HCT116 (cell line): ENCODE measurements at regions not wholly inside any gene's neighbourhood (a gene's known extent, or its start where the extent isn't known, plus 50 kb on each side); places are given as distances from the start of the nearest gene placed in this dataset.

Experiments used
- ATAC-seq: fragments of 200-7000 bp; cut with Tn5 transposase; 2 replicates; pipeline ENCODE4 v1.9.1; 2020; ENCODE audit warnings: mild to moderate bottlenecking, moderate library complexity
- BruUV-seq: library from RNA; stranded (reverse); fragments of 400-500 nt; replicated peaks from 2 replicates; lab custom pipeline; 2021; lab: Mats Ljungman, UMichigan
- CTCF ChIA-PET: fragments of 300-600 bp; sonication (Branson Sonifier 250); formaldehyde crosslinking; loops from one replicate; lab custom pipeline; 2021; ENCODE audit warnings: antibody characterized with exemption; lab: Charles Lee
- POLR2A ChIA-PET: fragments of 300-600, 350-600 bp; sonication (Branson Sonifier 250); formaldehyde crosslinking; loops from one replicate; lab custom pipeline; 2021; ENCODE audit warnings: antibody characterized with exemption; lab: Charles Lee
- RAD21 ChIA-PET, 2 experiments: fragments of 300-600 bp; sonication (Branson Sonifier 250); formaldehyde crosslinking; loops; one replicate each; lab custom pipeline; 2023; ENCODE audit warnings: low total read pairs in 2 of 2; ENCODE audit not compliant: uncharacterized antibody in 2 of 2, unreplicated experiment in 2 of 2, low non-redundant PET in 1 of 2; lab: Charles Lee
- DNase-seq: peaks from one replicate; pipeline ENCODE4 v3.0.0-alpha.2; 2010; ENCODE audit warnings: low read depth, low spot score
- H2AFZ ChIP-seq: fragments of 200-600 bp; shearing (Covaris generic), sonication (generic); 2 replicates; pipeline ENCODE4 v1.6.1; 2017; ENCODE audit warnings: low read depth, mixed run types, mixed read lengths, antibody characterized with exemption, low read length; ENCODE audit not compliant: poor library complexity, severe bottlenecking
- H3K27ac ChIP-seq: 2 replicates; pipeline ENCODE4 v1.5.1; 2012; ENCODE audit warnings: low read depth, low read length
- H3K27me3 ChIP-seq: fragments of 200-600 bp; sonication (generic); 2 replicates; pipeline ENCODE4 v1.6.1; 2016; ENCODE audit warnings: mixed run types, low read length, mixed read lengths; ENCODE audit not compliant: insufficient read depth
- H3K36me3 ChIP-seq, 2 experiments: fragments of 200-500 bp in 1 of 2; fragments of 200-600 bp in 1 of 2; sonication (Bioruptor generic) in 1 of 2; sonication (generic) in 1 of 2; 2 replicates each; pipeline versions ENCODE4 v1.5.1 to v1.6.1; 2014 to 2016; ENCODE audit warnings: low read length in 2 of 2, inconsistent platforms in 1 of 2, mixed read lengths in 1 of 2, mixed run types in 1 of 2; ENCODE audit not compliant: insufficient read depth in 2 of 2, control insufficient read depth in 1 of 2
- H3K4me1 ChIP-seq, 2 experiments: fragments of 200-600 bp in 1 of 2; sonication (generic) in 1 of 2; 2 replicates each; pipeline versions ENCODE4 v1.5.1 to v1.6.1; 2012 to 2017; ENCODE audit warnings: low read length in 2 of 2, inconsistent platforms in 1 of 2, mild to moderate bottlenecking in 1 of 2, mixed read lengths in 1 of 2, mixed run types in 1 of 2, moderate library complexity in 1 of 2; ENCODE audit not compliant: insufficient read depth in 2 of 2, control insufficient read depth in 1 of 2
- H3K4me2 ChIP-seq: fragments of 200-600 bp; sonication (generic); 2 replicates; pipeline ENCODE4 v1.6.1; 2017; ENCODE audit warnings: mixed run types, low read length, mixed read lengths
- H3K4me3 ChIP-seq, 2 experiments: fragments of 200-600 bp in 1 of 2; sonication (generic) in 1 of 2; replicated peaks in 1 of 2; 2 replicates each; pipeline ENCODE4 v1.5.1; 2011 to 2016; ENCODE audit warnings: low read length in 2 of 2, control low read depth in 1 of 2, low read depth in 1 of 2, mild to moderate bottlenecking in 1 of 2, mixed read lengths in 1 of 2, mixed run types in 1 of 2
- H3K79me2 ChIP-seq: fragments of 200-600 bp; sonication (generic); 2 replicates; pipeline ENCODE4 v1.6.1; 2017; ENCODE audit warnings: mild to moderate bottlenecking, mixed run types, low read length, moderate library complexity, mixed read lengths; ENCODE audit not compliant: insufficient read depth
- H3K9ac ChIP-seq: fragments of 200-600 bp; sonication (generic); 2 replicates; pipeline ENCODE4 v1.6.1; 2016; ENCODE audit warnings: low read length, mixed read lengths
- H3K9me2 ChIP-seq: fragments of 200-600 bp; sonication (generic), shearing (Covaris generic); 2 replicates; pipeline ENCODE4 v1.6.1; 2017; ENCODE audit warnings: mixed run types, mild to moderate bottlenecking, moderate library complexity; ENCODE audit not compliant: insufficient read depth
- H3K9me3 ChIP-seq, 2 experiments: fragments of 200-500 bp in 1 of 2; fragments of 200-600 bp in 1 of 2; sonication (Bioruptor generic) in 1 of 2; sonication (generic) in 1 of 2; 2 replicates each; pipeline ENCODE4 v1.6.1; 2014 to 2017; ENCODE audit warnings: low read length in 2 of 2, mixed read lengths in 2 of 2, inconsistent platforms in 1 of 2, low read depth in 1 of 2, mild to moderate bottlenecking in 1 of 2, mixed run types in 1 of 2, moderate library complexity in 1 of 2; ENCODE audit not compliant: control insufficient read depth in 1 of 2, insufficient read depth in 1 of 2
- H4K20me1 ChIP-seq: fragments of 200-600 bp; sonication (generic), shearing (Covaris generic); 2 replicates; pipeline ENCODE4 v1.6.1; 2017; ENCODE audit warnings: mixed run types, mild to moderate bottlenecking, moderate library complexity; ENCODE audit not compliant: insufficient read depth
- CBX3 ChIP-seq: IDR thresholded peaks from 2 replicates; pipeline ENCODE4 v1.6.1; 2012; ENCODE audit warnings: low read depth
- CEBPB ChIP-seq: IDR thresholded peaks from 2 replicates; pipeline ENCODE4 v1.6.1; 2012; ENCODE audit warnings: low read depth
- EGR1 ChIP-seq: IDR thresholded peaks from 2 replicates; pipeline ENCODE4 v1.6.1; 2012; ENCODE audit warnings: low read depth
- ELF1 ChIP-seq: IDR thresholded peaks from 2 replicates; pipeline ENCODE4 v1.6.1; 2012; ENCODE audit warnings: low read depth, borderline replicate concordance
- EZH2 ChIP-seq: fragments of 200-600 bp; sonication (generic); IDR thresholded peaks from 2 replicates; pipeline ENCODE4 v1.6.1; 2017; ENCODE audit warnings: antibody characterized with exemption, mixed run types
- EZH2phosphoT487 ChIP-seq: fragments of 200-600 bp; IDR thresholded peaks from 2 replicates; pipeline ENCODE4 v1.6.1; 2018; ENCODE audit warnings: antibody characterized with exemption, borderline replicate concordance
- JUND ChIP-seq: IDR thresholded peaks from 2 replicates; pipeline ENCODE4 v1.6.1; 2012
- POLR2A ChIP-seq: IDR thresholded peaks from 2 replicates; pipeline ENCODE4 v1.7.0; 2011; ENCODE audit warnings: borderline replicate concordance; ENCODE audit not compliant: insufficient read depth, insufficient read length; ENCODE audit errors: extremely low read depth
- RAD21 ChIP-seq: IDR thresholded peaks from 2 replicates; pipeline ENCODE4 v1.6.1; 2012; ENCODE audit warnings: low read depth, mild to moderate bottlenecking
- SIN3A ChIP-seq: IDR thresholded peaks from 2 replicates; pipeline ENCODE4 v1.6.1; 2012; ENCODE audit warnings: low read depth
- SP1 ChIP-seq: IDR thresholded peaks from 2 replicates; pipeline ENCODE4 v1.6.1; 2012; ENCODE audit warnings: low read depth
- TCF7L2 ChIP-seq: IDR thresholded peaks from 2 replicates; pipeline ENCODE4 v1.7.0; 2011; ENCODE audit warnings: borderline replicate concordance, inconsistent platforms; ENCODE audit not compliant: insufficient read depth, insufficient read length; ENCODE audit errors: extremely low read depth
- YY1 ChIP-seq: IDR thresholded peaks from 2 replicates; pipeline ENCODE4 v1.6.1; 2011; ENCODE audit warnings: low read length, low read depth, moderate library complexity, mild to moderate bottlenecking; ENCODE audit not compliant: insufficient replicate concordance; ENCODE audit errors: extremely low read depth
- ZFX ChIP-seq: fragments of 450-650 bp; IDR thresholded peaks from 2 replicates; pipeline ENCODE4 v1.6.1; 2017
- ZNF274 ChIP-seq: fragments of 200-500 bp; sonication (Bioruptor generic); IDR thresholded peaks from 2 replicates; pipeline ENCODE4 v1.6.1; 2014; ENCODE audit warnings: mild to moderate bottlenecking, low read depth, low read length, inconsistent platforms
- intact Hi-C: fragments of 100-400 bp; cut with micrococcal nuclease; formaldehyde crosslinking; loops from 2 replicates; pipeline ENCODE4 v1.10.0; 2022
- TF ChIP-seq, protein P1 (sequence below): IDR thresholded peaks from 2 replicates; pipeline ENCODE4 v1.6.1; 2012
- TF ChIP-seq, protein P2 (sequence below): IDR thresholded peaks from 2 replicates; pipeline ENCODE4 v1.6.1; 2011; ENCODE audit warnings: mild to moderate bottlenecking, low read length, moderate library complexity; ENCODE audit not compliant: insufficient replicate concordance; ENCODE audit errors: extremely low read depth
- TF ChIP-seq, protein P3 (sequence below): IDR thresholded peaks from 2 replicates; pipeline ENCODE4 v1.6.1; 2012; ENCODE audit warnings: low read depth
- TF ChIP-seq, protein P4 (sequence below): IDR thresholded peaks from 2 replicates; pipeline ENCODE4 v1.6.1; 2012
- TF ChIP-seq, protein P5 (sequence below), 3 experiments: fragments of 200-600 bp in 1 of 3; sonication (generic) in 1 of 3; IDR thresholded peaks in 2 of 3; conservative IDR thresholded peaks in 1 of 3; 2 replicates each; pipeline ENCODE4 v1.5.1; 2012 to 2017; ENCODE audit warnings: low read depth in 2 of 3, low read length in 2 of 3, antibody characterized with exemption in 1 of 3, borderline replicate concordance in 1 of 3, control low read depth in 1 of 3, mild to moderate bottlenecking in 1 of 3, mixed read lengths in 1 of 3, mixed run types in 1 of 3, moderate library complexity in 1 of 3; ENCODE audit not compliant: insufficient read depth in 1 of 3

DNA sequence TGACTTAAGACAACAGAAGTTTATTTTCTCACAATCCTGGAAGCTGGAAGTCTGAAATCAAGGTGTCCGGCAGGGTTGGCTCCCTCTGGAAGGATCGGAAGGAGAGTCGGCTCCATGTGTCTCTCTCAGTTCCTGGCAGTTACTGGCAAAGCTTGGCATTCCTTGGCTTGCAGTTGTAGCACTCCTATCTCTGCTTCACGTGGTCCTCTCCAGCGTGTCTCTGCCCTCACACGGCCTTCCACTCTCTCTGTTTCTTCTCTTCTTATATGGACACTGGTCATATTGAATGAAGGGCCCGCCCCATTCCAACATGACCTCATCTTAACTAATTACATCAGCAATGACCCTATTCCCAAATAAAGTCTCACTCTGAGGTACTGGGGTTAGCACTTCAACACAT lies 60.1 kb upstream of the TUNAR start:
- Histone ChIP-seq H3K36me3 (no peaks in the 10 kb centered on the region), H3K4me2 (no peak overlapping the region), H3K27me3 (peaks cover 58% of the 10 kb centered on the region), H3K79me2 (no peaks in the 10 kb centered on the region), H2AFZ (no peak overlapping the region), H4K20me1 (no peaks in the 10 kb centered on the region), H3K4me3 (no peak overlapping the region), H3K9me3 (no peaks in the 10 kb centered on the region), H3K4me1 (no peaks in the 10 kb centered on the region), H3K9me2 (no peaks in the 10 kb centered on the region), H3K9ac (no peak overlapping the region), H3K27ac (no peak overlapping the region)
- no peak for DNase-seq
- POLR2A ChIA-PET, result no interaction called here
- TF ChIP-seq YY1 (no peak), SIN3A (no peak), EZH2 (no peak), ZFX (no peak), EZH2phosphoT487 (no peak), CBX3 (no peak), TCF7L2 (no peak), CEBPB (no peak), POLR2A (no peak), SP1 (no peak), JUND (no peak), RAD21 (no peak), ZNF274 (no peak), EGR1 (no peak), ELF1 (no peak)
- TF ChIP-seq, protein P1, sequence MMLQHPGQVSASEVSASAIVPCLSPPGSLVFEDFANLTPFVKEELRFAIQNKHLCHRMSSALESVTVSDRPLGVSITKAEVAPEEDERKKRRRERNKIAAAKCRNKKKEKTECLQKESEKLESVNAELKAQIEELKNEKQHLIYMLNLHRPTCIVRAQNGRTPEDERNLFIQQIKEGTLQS, result no peak
- TF ChIP-seq, protein P2, sequence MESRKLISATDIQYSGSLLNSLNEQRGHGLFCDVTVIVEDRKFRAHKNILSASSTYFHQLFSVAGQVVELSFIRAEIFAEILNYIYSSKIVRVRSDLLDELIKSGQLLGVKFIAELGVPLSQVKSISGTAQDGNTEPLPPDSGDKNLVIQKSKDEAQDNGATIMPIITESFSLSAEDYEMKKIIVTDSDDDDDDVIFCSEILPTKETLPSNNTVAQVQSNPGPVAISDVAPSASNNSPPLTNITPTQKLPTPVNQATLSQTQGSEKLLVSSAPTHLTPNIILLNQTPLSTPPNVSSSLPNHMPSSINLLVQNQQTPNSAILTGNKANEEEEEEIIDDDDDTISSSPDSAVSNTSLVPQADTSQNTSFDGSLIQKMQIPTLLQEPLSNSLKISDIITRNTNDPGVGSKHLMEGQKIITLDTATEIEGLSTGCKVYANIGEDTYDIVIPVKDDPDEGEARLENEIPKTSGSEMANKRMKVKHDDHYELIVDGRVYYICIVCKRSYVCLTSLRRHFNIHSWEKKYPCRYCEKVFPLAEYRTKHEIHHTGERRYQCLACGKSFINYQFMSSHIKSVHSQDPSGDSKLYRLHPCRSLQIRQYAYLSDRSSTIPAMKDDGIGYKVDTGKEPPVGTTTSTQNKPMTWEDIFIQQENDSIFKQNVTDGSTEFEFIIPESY, result no peak
- TF ChIP-seq, protein P3, sequence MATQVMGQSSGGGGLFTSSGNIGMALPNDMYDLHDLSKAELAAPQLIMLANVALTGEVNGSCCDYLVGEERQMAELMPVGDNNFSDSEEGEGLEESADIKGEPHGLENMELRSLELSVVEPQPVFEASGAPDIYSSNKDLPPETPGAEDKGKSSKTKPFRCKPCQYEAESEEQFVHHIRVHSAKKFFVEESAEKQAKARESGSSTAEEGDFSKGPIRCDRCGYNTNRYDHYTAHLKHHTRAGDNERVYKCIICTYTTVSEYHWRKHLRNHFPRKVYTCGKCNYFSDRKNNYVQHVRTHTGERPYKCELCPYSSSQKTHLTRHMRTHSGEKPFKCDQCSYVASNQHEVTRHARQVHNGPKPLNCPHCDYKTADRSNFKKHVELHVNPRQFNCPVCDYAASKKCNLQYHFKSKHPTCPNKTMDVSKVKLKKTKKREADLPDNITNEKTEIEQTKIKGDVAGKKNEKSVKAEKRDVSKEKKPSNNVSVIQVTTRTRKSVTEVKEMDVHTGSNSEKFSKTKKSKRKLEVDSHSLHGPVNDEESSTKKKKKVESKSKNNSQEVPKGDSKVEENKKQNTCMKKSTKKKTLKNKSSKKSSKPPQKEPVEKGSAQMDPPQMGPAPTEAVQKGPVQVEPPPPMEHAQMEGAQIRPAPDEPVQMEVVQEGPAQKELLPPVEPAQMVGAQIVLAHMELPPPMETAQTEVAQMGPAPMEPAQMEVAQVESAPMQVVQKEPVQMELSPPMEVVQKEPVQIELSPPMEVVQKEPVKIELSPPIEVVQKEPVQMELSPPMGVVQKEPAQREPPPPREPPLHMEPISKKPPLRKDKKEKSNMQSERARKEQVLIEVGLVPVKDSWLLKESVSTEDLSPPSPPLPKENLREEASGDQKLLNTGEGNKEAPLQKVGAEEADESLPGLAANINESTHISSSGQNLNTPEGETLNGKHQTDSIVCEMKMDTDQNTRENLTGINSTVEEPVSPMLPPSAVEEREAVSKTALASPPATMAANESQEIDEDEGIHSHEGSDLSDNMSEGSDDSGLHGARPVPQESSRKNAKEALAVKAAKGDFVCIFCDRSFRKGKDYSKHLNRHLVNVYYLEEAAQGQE, result no peak
- TF ChIP-seq, protein P4, sequence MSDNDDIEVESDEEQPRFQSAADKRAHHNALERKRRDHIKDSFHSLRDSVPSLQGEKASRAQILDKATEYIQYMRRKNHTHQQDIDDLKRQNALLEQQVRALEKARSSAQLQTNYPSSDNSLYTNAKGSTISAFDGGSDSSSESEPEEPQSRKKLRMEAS, result no peak
- TF ChIP-seq, protein P5, sequence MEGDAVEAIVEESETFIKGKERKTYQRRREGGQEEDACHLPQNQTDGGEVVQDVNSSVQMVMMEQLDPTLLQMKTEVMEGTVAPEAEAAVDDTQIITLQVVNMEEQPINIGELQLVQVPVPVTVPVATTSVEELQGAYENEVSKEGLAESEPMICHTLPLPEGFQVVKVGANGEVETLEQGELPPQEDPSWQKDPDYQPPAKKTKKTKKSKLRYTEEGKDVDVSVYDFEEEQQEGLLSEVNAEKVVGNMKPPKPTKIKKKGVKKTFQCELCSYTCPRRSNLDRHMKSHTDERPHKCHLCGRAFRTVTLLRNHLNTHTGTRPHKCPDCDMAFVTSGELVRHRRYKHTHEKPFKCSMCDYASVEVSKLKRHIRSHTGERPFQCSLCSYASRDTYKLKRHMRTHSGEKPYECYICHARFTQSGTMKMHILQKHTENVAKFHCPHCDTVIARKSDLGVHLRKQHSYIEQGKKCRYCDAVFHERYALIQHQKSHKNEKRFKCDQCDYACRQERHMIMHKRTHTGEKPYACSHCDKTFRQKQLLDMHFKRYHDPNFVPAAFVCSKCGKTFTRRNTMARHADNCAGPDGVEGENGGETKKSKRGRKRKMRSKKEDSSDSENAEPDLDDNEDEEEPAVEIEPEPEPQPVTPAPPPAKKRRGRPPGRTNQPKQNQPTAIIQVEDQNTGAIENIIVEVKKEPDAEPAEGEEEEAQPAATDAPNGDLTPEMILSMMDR (IDR thresholded peaks at IDR 0.05 in 2 of 3, conservative IDR thresholded peaks at IDR 0.05 in 1 of 3; ENCODE audit: borderline replicate concordance in 1 of 3, insufficient read depth in 1 of 3, low read depth in 2 of 3, low read length in 2 of 3), result no peak
- intact Hi-C loops, result no loop called here
- no peak for ATAC-seq
- no TSS peak for BruUV-seq
- RAD21 ChIA-PET, result no interaction called here
- CTCF ChIA-PET, result no interaction called here
